Pulmonary artery endothelial cell (primary cell): ENCODE measurements at regions not wholly inside any gene's neighbourhood (a gene's known extent, or its start where the extent isn't known, plus 50 kb on each side); places are given as distances from the start of the nearest gene placed in this dataset.

Experiments used
- DNase-seq: peaks from one replicate; pipeline ENCODE4 v3.0.0-alpha.2; 2011; ENCODE audit warnings: low read depth, low spot score

DNA sequence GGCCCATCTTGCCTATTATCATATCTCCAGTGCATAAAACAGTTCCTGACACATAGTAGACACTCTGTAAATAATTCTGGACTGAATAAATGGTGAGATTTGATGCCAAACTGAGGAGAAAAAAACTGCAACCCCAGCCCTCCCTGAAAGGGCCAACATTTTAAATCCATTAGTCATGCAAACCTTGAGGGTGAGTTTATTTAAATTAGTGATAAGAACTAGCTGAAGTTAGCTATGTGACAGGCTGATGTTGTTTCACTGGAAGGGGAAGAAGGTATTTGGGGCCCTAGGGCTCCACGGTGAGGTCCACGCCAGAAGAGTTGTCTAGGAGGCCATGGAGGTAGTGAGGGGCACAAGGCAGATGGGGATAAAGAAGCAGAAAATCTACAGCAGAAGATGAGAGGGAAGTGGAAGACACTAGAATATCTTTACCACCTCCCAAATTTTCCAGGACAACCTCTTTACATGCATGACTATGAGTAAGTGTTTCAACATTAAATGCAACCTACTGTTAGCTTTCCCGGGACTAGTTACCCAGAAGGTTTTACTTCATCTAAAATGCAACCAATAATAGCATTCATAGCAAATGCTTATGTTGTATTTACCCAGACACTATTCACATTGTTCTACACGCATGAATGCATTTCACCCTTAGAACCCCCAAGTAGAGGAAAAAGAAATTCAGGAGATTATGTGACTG is 183.2 kb upstream of the LYZL1 start:
- DNase-seq = no peak

DNA sequence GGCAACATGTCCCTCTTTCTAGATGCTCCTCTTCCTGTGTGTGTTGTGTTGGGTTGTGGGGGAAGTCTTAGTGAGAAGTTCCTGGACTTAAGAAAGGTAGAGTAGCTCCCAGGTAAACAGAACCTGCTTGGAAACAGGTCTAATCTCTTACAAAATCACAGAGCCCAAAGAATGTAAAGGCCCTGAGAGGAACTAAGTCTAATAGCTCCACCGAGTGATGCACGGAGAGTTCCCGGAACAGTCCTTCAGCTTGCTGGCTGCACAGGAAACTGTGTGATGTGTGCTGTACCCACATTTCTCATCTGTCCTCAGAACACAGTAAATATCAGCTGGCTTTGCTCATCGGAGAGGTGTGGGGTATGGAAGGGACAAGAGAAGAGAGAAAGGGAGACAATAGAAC is 182.6 kb upstream of the LYZL1 start:
- no peak for DNase-seq

DNA sequence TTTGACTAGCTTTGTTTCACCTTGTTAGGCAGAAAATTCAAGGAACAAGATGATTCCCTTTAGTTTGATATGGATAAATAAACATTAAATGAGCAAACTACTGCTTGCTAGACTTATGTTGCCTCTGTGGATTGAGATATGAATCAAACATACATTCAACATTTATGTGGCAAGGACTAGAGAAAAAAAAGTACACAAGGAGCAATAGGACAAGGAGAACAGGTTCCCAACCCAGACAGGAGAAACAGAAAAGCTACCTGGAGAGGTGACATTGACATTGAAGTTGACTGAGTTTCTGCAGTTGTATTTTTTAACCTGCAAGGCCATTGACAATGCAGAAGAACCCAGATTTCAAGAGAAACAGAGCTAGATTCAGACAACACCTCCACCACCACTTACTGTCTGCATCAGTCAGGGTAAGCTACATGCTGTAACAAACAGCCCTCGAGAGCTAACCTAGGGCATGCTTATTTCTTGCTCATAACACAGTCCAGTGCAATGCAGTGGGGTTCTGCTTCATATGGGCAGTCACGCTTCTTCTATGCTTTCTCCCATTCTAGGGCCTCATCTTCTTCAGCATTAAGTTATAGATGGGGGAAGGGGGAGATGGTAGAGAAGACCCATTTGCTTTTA is 180.9 kb upstream of the LYZL1 start:
- no peak for DNase-seq

DNA sequence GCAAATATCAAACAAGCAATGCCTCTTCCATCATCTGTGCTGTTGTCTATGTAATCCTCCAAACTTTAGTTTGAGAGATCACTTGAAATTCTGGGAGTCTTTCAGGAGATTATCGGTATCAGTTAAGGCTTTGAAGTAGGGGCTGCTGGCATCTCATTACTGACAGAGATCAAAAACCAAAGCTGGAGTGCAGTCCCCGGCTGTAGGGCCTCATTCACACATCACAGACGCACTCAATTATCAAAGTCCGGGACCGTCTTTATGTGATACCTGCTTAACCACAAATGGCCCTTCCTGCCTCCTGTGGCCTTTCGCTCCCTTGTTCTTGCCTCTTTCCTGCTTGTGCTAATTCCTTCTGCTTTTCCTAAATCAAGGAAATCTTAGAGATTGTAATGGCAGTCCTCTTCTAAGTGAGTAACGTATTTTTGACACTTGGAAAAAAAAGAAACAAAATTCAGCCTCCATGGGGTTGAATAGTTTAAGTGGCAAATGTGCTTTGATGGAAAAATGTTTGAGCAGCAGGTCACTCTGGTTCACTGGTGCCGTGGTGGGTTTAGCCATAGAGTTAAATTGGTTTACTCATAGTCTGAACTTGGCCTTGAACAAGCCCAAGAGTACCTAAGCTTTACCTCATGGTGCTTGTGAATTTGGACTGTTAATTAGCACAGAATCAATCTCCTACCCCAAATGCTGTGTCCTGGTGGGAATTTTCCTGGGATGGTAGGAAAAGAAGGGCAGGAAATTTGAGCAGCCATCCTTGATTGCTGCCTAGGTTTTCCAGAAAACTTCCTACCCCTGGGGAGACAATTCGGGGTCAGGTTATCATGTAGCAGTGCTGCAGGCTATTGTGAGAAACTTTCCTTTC is 178.9 kb upstream of the LYZL1 start:
- no peak for DNase-seq

DNA sequence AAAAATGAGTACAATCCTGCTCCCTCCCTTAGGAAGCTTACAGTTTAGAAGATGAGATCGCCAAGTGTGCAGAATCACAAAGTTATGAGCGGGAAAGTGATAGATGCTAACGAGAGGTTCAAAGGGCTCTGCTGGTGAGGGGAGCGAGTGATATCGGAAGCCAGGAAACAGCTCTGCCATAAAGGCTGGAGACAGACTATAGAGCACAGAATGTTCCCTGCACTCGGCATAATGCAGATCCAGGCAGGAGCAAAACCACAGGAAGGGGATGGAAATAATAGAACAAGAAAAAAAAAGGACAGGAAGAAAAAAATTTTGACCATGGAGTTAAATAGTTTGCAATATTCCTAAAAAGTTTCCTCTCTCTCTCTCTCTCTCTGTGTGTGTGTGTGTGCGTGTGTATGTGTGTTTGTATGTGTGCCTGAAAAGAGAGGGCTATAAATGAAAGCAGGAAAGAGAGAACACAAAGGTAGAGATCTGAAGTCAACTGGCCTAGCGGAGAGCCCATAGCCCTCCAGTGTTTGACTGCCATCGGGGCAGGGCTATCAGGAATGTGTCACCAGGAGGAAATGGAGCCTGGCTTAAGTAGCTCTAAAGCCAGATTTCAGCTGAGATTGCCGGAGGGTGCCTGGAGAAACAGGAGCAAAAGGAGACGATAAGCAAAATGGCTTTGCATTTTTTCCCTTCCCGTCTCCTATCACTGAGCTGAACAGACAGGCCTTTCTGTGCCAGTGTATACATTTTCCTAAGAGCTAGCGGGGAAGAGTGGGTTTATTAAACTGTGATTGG is 175.8 kb upstream of the LYZL1 start:
- no peak for DNase-seq

DNA sequence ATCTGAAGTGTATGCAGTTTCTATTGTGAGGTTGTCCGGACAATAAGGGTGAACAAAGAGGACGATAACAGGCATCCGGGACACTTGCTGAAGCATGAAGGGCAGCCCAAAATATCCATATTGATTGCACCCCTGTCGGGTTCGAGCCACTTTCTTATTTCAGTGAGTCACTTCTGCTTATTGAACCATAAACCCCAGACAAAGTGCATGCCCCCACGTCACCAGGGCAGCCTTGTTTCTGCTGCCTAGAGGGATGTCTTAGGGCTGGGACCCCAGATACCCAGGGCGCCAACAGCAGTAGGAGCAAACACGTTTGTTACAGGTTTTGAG is 175.3 kb upstream of the LYZL1 start:
- no peak for DNase-seq

DNA sequence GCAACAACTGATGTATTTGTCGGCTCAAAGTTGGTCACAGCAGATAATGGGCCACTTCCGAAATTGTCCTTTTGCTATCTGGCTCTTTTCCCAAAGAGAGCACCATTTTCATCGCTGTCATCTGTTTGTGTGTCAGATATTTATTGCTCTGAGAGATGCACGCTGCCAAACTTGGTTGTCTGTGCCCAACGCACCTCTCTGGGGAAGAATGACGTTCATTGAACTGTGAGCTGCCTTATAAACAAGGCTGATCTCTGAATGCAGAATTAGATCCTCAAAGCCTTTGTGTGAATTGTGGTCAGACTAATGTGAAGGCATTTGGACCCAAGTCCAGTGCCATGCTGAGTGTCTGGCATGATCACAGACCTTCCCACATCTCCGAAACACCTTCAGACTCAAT is 174.7 kb upstream of the LYZL1 start:
- no peak for DNase-seq

DNA sequence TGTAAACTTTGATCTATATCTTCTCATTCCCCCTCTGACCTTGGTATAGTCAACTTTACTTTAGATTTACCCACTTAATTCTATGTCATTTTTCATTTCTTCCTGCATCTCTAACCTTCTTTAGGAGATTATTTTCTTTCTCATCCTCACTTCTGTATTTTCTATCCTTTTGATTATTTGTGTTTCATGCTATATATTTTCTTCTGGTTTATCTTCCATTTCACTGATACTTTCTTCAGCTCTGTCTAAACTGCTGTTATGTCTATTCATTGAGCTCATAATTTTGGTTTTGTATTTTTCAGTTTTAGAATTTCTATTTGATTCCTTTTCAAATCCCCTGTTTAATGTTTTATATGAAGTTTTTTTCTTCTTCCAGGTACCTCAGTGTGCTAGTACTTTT is 171.1 kb upstream of the LYZL1 start:
- DNase-seq = no peak

DNA sequence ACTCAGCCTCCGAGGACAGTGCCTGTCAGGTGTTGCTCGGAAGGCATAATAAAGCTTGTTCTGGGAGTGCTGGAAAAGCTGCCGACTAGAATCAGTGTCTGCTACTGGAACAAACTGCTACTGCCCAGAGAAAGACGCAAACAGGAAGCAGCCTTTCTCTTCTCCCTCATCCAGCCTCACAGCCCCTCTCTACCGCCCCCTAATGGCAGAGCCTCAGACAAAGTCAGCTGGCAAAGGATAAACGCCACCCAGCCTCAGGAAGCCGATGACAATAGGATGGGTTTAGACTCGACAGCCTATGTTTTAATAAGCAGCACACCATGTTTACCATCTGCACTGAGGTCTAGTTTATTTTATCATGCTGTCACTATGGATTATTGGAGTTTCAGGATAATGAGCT is 169.5 kb upstream of the LYZL1 start:
- DNase-seq = no peak

DNA sequence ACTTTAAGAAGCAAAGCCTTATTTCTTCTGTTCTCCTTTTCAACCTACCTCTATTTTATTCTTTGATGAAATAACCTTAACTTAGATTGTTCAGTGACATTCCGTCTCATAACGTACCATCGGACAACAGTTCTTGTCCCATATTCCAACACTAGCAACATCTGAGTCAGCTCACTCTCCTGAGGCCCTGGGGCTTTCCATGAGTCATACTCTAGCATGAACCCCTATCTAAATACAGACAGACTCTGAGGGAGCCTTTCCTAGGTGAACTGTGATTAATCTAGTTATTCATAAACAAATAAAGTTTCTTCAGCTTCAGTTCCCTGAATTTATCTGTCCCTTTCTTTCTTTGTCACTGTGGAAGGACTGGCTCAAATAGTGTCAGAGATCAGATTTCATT is 168.7 kb upstream of the LYZL1 start:
- DNase-seq = no peak

DNA sequence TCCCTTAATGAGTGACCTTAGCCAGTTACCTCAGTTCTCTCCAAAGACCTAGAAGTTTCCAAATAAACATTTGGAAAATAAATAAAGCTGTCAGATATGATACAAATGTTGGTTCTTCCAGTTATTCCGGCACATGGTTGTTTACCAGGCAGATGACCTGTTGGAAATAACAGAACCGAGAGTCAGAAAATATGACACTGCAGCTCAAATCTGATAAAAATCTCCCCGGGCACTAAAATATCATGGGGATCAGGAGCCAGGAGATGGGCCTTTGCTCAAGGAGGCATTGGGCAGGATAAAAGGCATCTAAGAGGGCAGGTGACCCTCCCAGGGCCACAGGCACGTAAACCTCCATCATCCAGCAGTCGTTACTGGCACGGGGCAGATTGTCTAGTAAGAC is 164.0 kb upstream of the LYZL1 start:
- no peak for DNase-seq

DNA sequence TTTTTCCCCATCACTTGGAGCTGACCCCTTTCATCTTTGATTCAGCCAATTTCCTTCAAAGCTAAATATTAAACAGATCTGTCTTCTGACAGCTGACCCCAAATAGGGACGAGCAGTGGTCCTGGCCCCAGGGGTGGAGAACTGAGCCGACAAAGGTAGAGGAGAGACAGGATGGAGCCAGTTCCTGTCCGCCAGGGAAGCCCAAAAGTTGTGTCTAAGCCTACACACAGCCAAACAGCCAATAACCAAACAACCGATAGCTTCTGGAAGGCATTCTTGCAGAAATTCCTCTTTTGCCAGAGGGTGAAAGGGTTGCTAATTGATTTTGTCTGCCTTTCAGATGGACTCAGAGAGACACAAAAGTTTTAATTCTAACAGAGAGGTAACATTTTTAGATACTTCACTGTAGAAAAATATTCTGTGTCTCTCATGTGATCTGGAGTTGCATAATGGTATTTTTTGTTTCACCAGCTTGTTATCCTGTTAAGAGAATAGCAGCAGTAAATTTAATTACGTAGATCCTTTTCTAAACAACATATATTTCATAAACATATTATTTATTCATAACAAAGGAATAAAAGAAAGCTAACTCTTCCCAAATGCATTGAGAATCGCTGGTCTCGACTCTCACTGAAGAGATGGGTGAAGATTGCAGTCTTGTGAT is 161.7 kb upstream of the LYZL1 start:
- DNase-seq = no peak

DNA sequence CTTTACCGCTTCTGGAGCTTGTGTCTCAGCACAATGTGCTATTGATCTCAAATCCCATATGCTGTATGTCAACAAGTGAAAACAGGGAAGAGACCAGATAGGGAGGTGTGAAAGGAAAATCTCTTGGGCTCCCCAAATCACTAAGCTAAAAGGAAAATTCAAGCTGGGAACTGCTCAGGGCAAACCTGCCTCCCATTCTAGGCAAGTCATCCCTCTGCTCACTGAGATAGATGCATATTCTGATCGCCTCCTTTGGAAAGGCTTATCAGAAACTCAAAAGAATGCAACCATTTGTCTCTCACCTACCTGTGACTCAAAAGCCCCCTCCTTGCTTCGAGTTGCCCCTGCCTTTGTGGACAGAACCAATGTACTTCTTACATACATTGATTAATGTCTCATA is 161.1 kb upstream of the LYZL1 start:
- no peak for DNase-seq

DNA sequence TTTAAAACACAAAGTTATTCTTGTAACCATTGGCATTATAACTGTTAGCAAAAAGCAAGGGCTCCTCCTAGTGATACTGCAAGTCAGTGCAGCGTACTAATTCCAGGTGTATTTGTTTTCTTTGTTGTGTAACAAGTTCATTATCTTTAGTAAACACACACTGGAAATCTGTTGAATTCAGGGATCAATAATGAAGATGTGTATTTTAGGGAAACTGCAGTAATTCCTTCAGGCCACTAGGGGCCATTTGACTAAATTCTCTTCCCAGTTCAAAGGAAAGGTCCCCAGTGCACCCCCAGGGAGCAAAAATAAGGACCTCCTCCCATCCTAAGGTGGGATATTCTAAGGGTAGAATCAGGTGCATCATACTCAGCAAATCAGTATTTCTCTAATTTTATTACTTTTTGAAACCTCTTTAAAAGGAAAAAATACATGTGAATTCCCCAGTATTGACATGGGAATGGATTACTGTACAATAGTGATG is 158.6 kb upstream of the LYZL1 start:
- DNase-seq = no peak

DNA sequence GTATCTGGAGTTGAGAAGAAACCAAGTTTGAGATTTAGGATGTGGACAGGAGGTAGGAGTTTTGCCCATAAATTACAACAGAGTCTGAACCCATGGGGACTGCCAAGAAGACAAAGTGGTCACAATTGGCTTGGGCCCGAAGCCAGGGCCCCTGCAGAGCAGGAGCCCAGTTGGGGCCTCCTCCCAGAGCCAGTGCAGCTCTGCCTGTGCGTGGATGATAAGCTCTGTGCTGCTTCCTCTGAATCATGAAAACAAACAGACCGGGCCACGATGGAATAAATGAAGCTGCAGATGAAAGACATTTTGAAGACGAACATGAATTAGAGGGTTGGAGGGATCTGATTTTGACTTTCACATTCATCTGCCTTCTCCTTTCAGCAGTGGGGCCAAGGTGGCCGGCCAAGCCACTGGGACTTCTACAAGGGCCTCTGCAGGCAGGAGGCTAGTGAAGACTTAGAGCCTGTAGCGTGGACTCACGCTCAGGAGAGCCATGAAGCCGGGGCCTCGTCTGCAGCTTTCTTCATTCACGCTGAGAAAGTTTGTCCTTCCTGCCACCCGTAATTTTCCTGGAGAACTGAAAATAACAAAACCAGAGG is 156.8 kb upstream of the LYZL1 start:
- peak; percentile 60 for DNase-seq

DNA sequence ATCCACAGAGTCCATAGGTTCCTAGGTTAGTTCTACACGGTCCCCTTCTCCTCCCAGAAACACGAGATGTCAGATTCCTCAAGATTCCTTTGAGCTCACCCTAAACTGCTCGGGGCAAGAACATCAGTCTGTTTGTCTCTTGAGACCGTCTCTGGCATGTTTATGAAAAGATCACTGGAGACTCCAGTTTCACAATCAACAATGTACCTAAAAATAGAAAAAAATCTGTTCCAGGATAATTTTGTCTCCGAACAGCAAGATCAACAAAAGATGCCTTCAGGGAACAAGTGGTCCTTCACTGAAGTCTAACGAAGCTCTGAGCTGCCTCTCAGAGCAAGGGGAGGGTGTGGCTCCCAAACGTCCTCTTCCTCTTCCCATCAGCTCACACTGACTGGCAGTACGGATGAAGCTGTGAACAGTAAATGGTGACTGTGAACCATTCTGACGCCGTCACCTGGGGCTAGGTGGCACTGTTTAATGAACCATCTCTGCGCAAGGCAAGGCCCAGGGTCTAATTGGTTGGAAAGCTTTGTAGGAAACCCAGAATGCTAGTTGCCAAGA is 156.2 kb upstream of the LYZL1 start:
- DNase-seq = no peak

DNA sequence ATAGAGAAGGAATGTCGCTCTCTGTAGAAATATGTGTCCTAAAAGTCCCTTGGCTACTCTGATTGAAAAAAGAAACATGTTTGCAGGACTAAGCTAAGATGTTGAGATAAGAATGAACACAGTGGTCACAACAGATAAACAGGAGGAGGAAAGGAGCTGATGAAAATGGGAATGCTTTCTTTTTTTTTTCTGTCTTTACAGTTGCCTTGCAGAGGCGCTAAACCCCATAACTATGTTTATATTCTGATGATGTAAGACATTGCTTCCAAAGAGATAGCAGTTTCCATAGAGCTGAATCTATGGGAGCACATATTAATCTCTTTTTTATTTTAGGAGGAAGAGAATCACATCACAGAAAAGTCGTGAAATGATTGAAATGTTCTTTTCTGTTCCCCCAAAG is 153.5 kb upstream of the LYZL1 start:
- DNase-seq = no peak

DNA sequence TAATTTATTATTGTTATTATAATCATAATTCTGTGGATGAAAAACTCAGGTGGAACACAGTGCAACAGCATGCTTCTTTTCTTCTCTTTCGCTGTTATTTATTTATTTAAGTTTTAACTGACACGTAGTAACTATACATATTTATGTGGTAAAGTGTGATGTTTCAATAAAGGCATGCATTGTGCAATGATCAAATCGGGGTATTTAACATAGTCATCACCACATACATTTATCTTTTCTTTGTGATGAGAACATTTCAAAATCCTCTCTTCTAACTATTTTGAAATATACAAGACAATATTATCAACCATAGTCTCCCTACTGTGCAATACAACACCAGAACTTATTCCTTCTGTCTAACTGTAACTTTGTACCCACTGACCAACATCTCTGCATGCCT is 152.5 kb upstream of the LYZL1 start:
- DNase-seq = no peak

DNA sequence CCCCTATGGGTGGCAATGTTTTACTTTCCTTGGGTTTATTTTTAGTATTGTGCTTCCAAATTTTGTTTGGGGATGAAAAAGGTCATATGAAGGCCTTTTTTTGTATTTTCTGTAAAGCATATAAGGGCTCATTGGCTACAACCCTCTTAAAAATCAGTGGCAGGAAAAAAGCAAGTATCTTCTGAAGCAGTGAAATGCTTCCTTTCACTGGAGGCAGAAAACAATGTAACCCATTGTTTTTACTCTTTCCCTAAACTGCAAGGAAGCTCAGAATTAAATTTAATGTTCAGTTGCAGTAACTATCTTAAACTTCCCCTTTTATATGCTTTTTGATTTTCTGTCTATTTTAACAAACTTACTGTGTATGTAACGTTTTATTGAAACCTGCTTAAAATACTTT is 148.7 kb upstream of the LYZL1 start:
- DNase-seq = no peak

DNA sequence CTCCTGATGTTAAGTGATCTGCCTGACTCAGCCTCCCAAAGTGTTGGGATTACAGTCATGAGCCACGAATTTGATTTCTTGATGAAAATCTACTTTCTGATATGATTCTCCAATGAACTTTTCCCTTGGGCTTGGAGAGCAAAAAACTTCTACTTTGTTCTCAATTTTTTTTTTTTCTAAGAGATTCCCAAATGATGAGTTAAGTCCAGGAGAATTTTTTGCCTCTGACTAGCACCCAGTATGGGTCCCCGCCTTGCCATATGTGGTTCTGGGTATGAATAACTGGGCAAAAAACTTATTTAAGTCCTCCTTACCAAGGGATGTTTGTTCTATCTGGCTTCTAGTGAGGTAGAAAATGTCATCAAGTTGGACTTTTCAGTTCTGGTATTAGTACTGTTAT is 147.9 kb upstream of the LYZL1 start:
- no peak for DNase-seq

DNA sequence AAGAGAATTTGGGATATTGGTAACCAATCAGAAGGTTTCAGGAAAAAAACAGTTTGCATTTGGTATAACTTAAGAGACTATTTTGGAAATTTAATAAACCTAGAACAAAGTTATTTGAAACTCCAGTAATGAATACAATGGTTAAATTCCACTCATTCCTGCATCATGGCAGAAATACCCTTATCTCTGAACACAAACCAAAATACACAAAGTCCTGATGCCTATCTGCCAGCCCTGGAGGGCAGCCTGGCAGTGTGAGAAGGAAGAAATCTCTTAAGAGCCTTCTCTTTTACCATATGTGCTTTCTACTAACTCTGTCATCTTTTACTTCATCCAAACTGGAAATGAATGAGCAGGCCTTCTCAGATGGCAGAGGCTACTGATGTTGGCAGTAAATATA is 147.1 kb upstream of the LYZL1 start:
- peak; percentile 63 for DNase-seq
